NT2/D1 (cell line): ENCODE measurements at regions not wholly inside any gene's neighbourhood (a gene's known extent, or its start where the extent isn't known, plus 50 kb on each side); places are given as distances from the start of the nearest gene placed in this dataset.

Experiments
- SUZ12 ChIP-seq: IDR thresholded peaks from 2 replicates; pipeline ENCODE4 v1.6.1; 2011; ENCODE audit not compliant: insufficient read length, insufficient read depth; ENCODE audit errors: extremely low read depth
- YY1 ChIP-seq: IDR thresholded peaks from 2 replicates; pipeline ENCODE4 v1.6.1; 2011; ENCODE audit not compliant: insufficient read length, insufficient read depth
- ZNF274 ChIP-seq: IDR thresholded peaks from 2 replicates; pipeline ENCODE4 v1.6.1; 2011; ENCODE audit warnings: mild to moderate bottlenecking, low read depth, low read length

- TF ChIP-seq ZNF274 (no peak), YY1 (no peak), SUZ12 (no peak)
Measured at GRCh38 chr2:780581-780980, 103.4 kb upstream of the TMEM18 start.
